GM12878 (cell line): ENCODE measurements at regions not wholly inside any gene's neighbourhood (a gene's known extent, or its start where the extent isn't known, plus 50 kb on each side); places are given as distances from the start of the nearest gene placed in this dataset.

Experiments used
- ATAC-seq: fragments of 200-7000 bp; cut with Tn5 transposase; 3 replicates; pipeline ENCODE4 v1.9.1; 2020; ENCODE audit warnings: mild to moderate bottlenecking, moderate library complexity
- BruUV-seq: library from RNA; stranded (reverse); fragments of 400-500 nt; replicated peaks from 2 replicates; lab custom pipeline; 2021; lab: Mats Ljungman, UMichigan
- CTCF ChIA-PET: fragments of 300-600 bp; sonication (Branson Sonifier 250); formaldehyde crosslinking; extraction: SDS; loops from one replicate; lab custom pipeline; 2021; ENCODE audit warnings: inconsistent platforms; lab: Yijun Ruan, JAX
- POLR2A ChIA-PET: fragments of 350-600 bp; formaldehyde crosslinking; extraction: SDS; loops from one replicate; lab custom pipeline; 2021; ENCODE audit warnings: inconsistent platforms; lab: Charles Lee
- RAD21 ChIA-PET: fragments of 300-600 bp; sonication (Branson Sonifier 250); formaldehyde crosslinking; loops from one replicate; lab custom pipeline; 2023; ENCODE audit warnings: antibody characterized with exemption; ENCODE audit not compliant: unreplicated experiment; lab: Charles Lee
- SMC1A ChIA-PET: fragments of 300-600 bp; sonication (Branson Sonifier 250); formaldehyde crosslinking; loops from one replicate; lab custom pipeline; 2023; ENCODE audit not compliant: unreplicated experiment, uncharacterized antibody; lab: Charles Lee
- DNase-seq: peaks from one replicate; pipeline ENCODE4 v3.0.0-alpha.2; 2011; ENCODE audit warnings: low read depth, low spot score
- FAIRE-seq: peaks from 3 replicates; lab custom pipeline; 2011; peaks lifted over from hg19 to GRCh38; lab: Jason Lieb, UNC
- H2AFZ ChIP-seq: 2 replicates; pipeline ENCODE4 v1.6.0; 2011; ENCODE audit warnings: low read depth, low read length, control low read depth; ENCODE audit not compliant: control insufficient read depth
- H3K27ac ChIP-seq: 2 replicates; pipeline ENCODE4 v1.5.1; 2011; ENCODE audit warnings: control low read depth; ENCODE audit not compliant: control insufficient read depth, insufficient read depth
- H3K27me3 ChIP-seq, 2 experiments: replicated peaks in 1 of 2; 2 replicates each; pipeline versions ENCODE4 v1.6.0 to v1.6.1; 2011; ENCODE audit warnings: low read length in 1 of 2; ENCODE audit not compliant: control insufficient read depth in 2 of 2, insufficient read depth in 2 of 2
- H3K36me3 ChIP-seq, 2 experiments: 2 replicates each; pipeline ENCODE4 v1.5.1; 2011; ENCODE audit warnings: low read length in 1 of 2; ENCODE audit not compliant: control insufficient read depth in 2 of 2, insufficient read depth in 2 of 2
- H3K4me1 ChIP-seq: 2 replicates; pipeline ENCODE4 v1.6.1; 2011; ENCODE audit warnings: mild to moderate bottlenecking, low read length, moderate library complexity, mixed read lengths; ENCODE audit not compliant: control insufficient read depth, insufficient read depth
- H3K4me2 ChIP-seq: 2 replicates; pipeline ENCODE4 v1.6.0; 2011; ENCODE audit warnings: control low read depth; ENCODE audit not compliant: control insufficient read depth, insufficient read depth
- H3K4me3 ChIP-seq: fragments of 200-600 bp; sonication (generic); 2 replicates; pipeline ENCODE4 v1.5.1; 2016
- H3K79me2 ChIP-seq: 2 replicates; pipeline ENCODE4 v1.6.0; 2011; ENCODE audit warnings: low read length; ENCODE audit not compliant: control insufficient read depth, insufficient read depth
- H3K9ac ChIP-seq: 2 replicates; pipeline ENCODE4 v1.8.0; 2011; ENCODE audit warnings: low read length, control low read depth, mixed read lengths; ENCODE audit not compliant: control insufficient read depth, insufficient read depth
- H3K9me3 ChIP-seq: replicated peaks from 3 replicates; pipeline ENCODE4 v1.5.1; 2011; ENCODE audit warnings: mild to moderate bottlenecking, low read length; ENCODE audit not compliant: control insufficient read depth, insufficient read depth
- H4K20me1 ChIP-seq: 2 replicates; pipeline ENCODE4 v1.6.0; 2011; ENCODE audit not compliant: control insufficient read depth, insufficient read depth
- BCL3 ChIP-seq: IDR thresholded peaks from 2 replicates; pipeline ENCODE4 v1.6.1; 2011; ENCODE audit warnings: borderline replicate concordance, low read depth, mild to moderate bottlenecking, moderate library complexity, low read length; ENCODE audit not compliant: insufficient read depth, poor library complexity, severe bottlenecking
- JUNB ChIP-seq: IDR thresholded peaks from 2 replicates; pipeline ENCODE4 v1.6.1; 2016; ENCODE audit warnings: antibody characterized with exemption, mild to moderate bottlenecking
- MEF2A ChIP-seq: IDR thresholded peaks from 2 replicates; pipeline ENCODE4 v1.6.1; 2011; ENCODE audit warnings: low read depth, mild to moderate bottlenecking, low read length, moderate library complexity; ENCODE audit not compliant: insufficient read depth
- RB1 ChIP-seq: fragments of 450-650 bp; formaldehyde crosslinking; IDR thresholded peaks from 2 replicates; pipeline ENCODE4 v1.6.1; 2017; ENCODE audit warnings: mild to moderate bottlenecking, borderline replicate concordance
- SUZ12 ChIP-seq: fragments of 200-600 bp; sonication (generic); IDR thresholded peaks from one replicate; pipeline ENCODE4 v1.6.1; 2018; ENCODE audit warnings: antibody characterized with exemption, mild to moderate bottlenecking; ENCODE audit not compliant: unreplicated experiment
- YY1 ChIP-seq: IDR thresholded peaks from 2 replicates; pipeline ENCODE4 v1.6.1; 2011; ENCODE audit warnings: low read depth, mild to moderate bottlenecking, low read length
- ZNF274 ChIP-seq: IDR thresholded peaks from one replicate; pipeline ENCODE4 v1.8.0; 2011; ENCODE audit not compliant: insufficient read length, insufficient read depth
- WGBS: methylation state at CpG from one replicate; pipeline ENCODE4 v1.1.6; 2016; ENCODE audit warnings: low lambda C conversion rate; ENCODE audit not compliant: insufficient replicate concordance, insufficient coverage; ENCODE audit errors: missing lambda C conversion rate; 5-methylcytosine and 5-hydroxymethylcytosine counted together
- in situ Hi-C: fragments of 300-500 bp; cut with MboI; formaldehyde crosslinking; loops from 9 replicates; pipeline ENCODE4 v1.14.3; 2018; ENCODE audit warnings: mixed read lengths
- intact Hi-C: fragments of 100-400 bp; cut with micrococcal nuclease; formaldehyde crosslinking; loops from one replicate; pipeline ENCODE4 v1.14.2; 2022; ENCODE audit not compliant: unreplicated experiment
- TF ChIP-seq, protein P1 (sequence below): fragments of 450-650 bp; IDR thresholded peaks from 2 replicates; pipeline ENCODE4 v1.6.1; 2017; ENCODE audit warnings: mild to moderate bottlenecking, moderate library complexity

- Histone ChIP-seq H3K27ac (no peak overlapping the region), H2AFZ (no peak overlapping the region), H3K4me3 (no peak overlapping the region), H3K4me2 (no peak overlapping the region), H3K9ac (no peak overlapping the region), H3K36me3 (no peaks in the 10 kb centered on the region), H3K79me2 (no peaks in the 10 kb centered on the region), H4K20me1 (no peaks in the 10 kb centered on the region), H3K9me3 (no peaks in the 10 kb centered on the region; the same call in none of the 3 replicates), H3K27me3 (no peaks in the 10 kb centered on the region), H3K4me1 (no peaks in the 10 kb centered on the region)
- SMC1A ChIA-PET = no interaction called here
- in situ Hi-C loops (no loop called here), intact Hi-C loops (no loop called here)
- POLR2A ChIA-PET = no interaction called here
- WGBS = 55% methylated on average over 5 of the region's 5 CpGs
- CTCF ChIA-PET = no interaction called here
- FAIRE-seq = no peak
- RAD21 ChIA-PET = no interaction called here
- no peak for DNase-seq
- no TSS peak for BruUV-seq
- no peak for ATAC-seq
- no peak for TF ChIP-seq SUZ12
- no peak for TF ChIP-seq RB1
- TF ChIP-seq MEF2A = no peak
- TF ChIP-seq JUNB = no peak
- no peak for TF ChIP-seq ZNF274
- TF ChIP-seq, protein P1, sequence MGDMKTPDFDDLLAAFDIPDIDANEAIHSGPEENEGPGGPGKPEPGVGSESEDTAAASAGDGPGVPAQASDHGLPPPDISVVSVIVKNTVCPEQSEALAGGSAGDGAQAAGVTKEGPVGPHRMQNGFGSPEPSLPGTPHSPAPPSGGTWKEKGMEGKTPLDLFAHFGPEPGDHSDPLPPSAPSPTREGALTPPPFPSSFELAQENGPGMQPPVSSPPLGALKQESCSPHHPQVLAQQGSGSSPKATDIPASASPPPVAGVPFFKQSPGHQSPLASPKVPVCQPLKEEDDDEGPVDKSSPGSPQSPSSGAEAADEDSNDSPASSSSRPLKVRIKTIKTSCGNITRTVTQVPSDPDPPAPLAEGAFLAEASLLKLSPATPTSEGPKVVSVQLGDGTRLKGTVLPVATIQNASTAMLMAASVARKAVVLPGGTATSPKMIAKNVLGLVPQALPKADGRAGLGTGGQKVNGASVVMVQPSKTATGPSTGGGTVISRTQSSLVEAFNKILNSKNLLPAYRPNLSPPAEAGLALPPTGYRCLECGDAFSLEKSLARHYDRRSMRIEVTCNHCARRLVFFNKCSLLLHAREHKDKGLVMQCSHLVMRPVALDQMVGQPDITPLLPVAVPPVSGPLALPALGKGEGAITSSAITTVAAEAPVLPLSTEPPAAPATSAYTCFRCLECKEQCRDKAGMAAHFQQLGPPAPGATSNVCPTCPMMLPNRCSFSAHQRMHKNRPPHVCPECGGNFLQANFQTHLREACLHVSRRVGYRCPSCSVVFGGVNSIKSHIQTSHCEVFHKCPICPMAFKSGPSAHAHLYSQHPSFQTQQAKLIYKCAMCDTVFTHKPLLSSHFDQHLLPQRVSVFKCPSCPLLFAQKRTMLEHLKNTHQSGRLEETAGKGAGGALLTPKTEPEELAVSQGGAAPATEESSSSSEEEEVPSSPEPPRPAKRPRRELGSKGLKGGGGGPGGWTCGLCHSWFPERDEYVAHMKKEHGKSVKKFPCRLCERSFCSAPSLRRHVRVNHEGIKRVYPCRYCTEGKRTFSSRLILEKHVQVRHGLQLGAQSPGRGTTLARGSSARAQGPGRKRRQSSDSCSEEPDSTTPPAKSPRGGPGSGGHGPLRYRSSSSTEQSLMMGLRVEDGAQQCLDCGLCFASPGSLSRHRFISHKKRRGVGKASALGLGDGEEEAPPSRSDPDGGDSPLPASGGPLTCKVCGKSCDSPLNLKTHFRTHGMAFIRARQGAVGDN = no peak
- TF ChIP-seq YY1 = no peak
- TF ChIP-seq BCL3 = no peak
These were observed 406.8 kb upstream of the CBLB start for GRCh38 chr3:106275592-106275991.
